CD4-positive, alpha-beta T cell (primary cell): ENCODE measurements at regions not wholly inside any gene's neighbourhood (a gene's known extent, or its start where the extent isn't known, plus 50 kb on each side); places are given as distances from the start of the nearest gene placed in this dataset.
"Not testable (repeated sequence)": the region's sequence is repeated elsewhere in the genome, so short reads cannot be mapped to it uniquely, and the experiment has no call there.

ENCODE experiments used
- ATAC-seq: fragments of 200-7000 bp; cut with Tn5 transposase; one replicate; pipeline ENCODE4 v1.10.0; 2022; ENCODE audit warnings: mild to moderate bottlenecking; ENCODE audit not compliant: poor library complexity
- CTCF ChIA-PET: fragments of 350-600 bp; sonication (Branson Sonifier 250); formaldehyde crosslinking; loops from one replicate; lab custom pipeline; 2021; ENCODE audit warnings: antibody characterized with exemption, inconsistent platforms; lab: Charles Lee
- POLR2A ChIA-PET: fragments of 350-600 bp; sonication (Branson Sonifier 250); formaldehyde crosslinking; loops from one replicate; lab custom pipeline; 2021; ENCODE audit warnings: antibody characterized with exemption, inconsistent platforms; lab: Charles Lee
- DNase-seq, 14 experiments: peaks; one replicate each; pipeline ENCODE4 v3.0.0-alpha.2; 2013 to 2020; ENCODE audit warnings: mixed read lengths in 2 of 14
- H3K27ac ChIP-seq, 2 donors: one replicate each; pipeline versions ENCODE4 v1.5.1 to v1.7.0; 2013; ENCODE audit warnings: low read length in 2 of 2, low read depth in 1 of 2, mild to moderate bottlenecking in 1 of 2
- H3K27me3 ChIP-seq, 2 experiments: 1 replicate in 1 of 2; 2 replicates in 1 of 2; pipeline versions ENCODE4 v1.6.1 to v1.7.0; 2013; ENCODE audit warnings: low read length in 2 of 2, control low read depth in 1 of 2, mild to moderate bottlenecking in 1 of 2, moderate library complexity in 1 of 2; ENCODE audit not compliant: insufficient read depth in 2 of 2, control insufficient read depth in 1 of 2
- H3K36me3 ChIP-seq: one replicate; pipeline ENCODE4 v1.6.1; 2013; ENCODE audit warnings: low read length, control low read depth; ENCODE audit not compliant: insufficient read depth
- H3K4me1 ChIP-seq: one replicate; pipeline ENCODE4 v1.6.1; 2013; ENCODE audit warnings: low read length, control low read depth; ENCODE audit not compliant: insufficient read depth
- H3K4me3 ChIP-seq: one replicate; pipeline ENCODE4 v1.5.1; 2013; ENCODE audit warnings: mild to moderate bottlenecking, low read length, moderate library complexity
- H3K9me3 ChIP-seq, 2 experiments: 1 replicate in 1 of 2; 2 replicates in 1 of 2; pipeline versions ENCODE4 v1.6.1 to v1.7.0; 2013; ENCODE audit warnings: low read length in 2 of 2, mild to moderate bottlenecking in 2 of 2, control low read depth in 1 of 2, moderate library complexity in 1 of 2; ENCODE audit not compliant: control insufficient read depth in 1 of 2, insufficient read depth in 1 of 2
- H3K27ac Mint-ChIP-seq: one replicate; pipeline ENCODE4 v1.8.0; 2020; ENCODE audit warnings: mixed read lengths
- H3K27me3 Mint-ChIP-seq: one replicate; pipeline ENCODE4 v1.8.0; 2021; ENCODE audit warnings: mixed read lengths
- H3K36me3 Mint-ChIP-seq: one replicate; pipeline ENCODE4 v1.8.0; 2021; ENCODE audit warnings: low read depth, mixed read lengths
- H3K4me1 Mint-ChIP-seq: one replicate; pipeline ENCODE4 v1.8.0; 2021; ENCODE audit warnings: low read depth, mixed read lengths
- H3K4me3 Mint-ChIP-seq: one replicate; pipeline ENCODE4 v1.8.0; 2020; ENCODE audit warnings: mild to moderate bottlenecking, mixed read lengths
- H3K9me3 Mint-ChIP-seq: one replicate; pipeline ENCODE4 v1.8.0; 2020; ENCODE audit warnings: mixed read lengths
- intact Hi-C, 2 experiments: fragments of 100-400 bp; cut with DNase I in 1 of 2; cut with micrococcal nuclease in 1 of 2; formaldehyde crosslinking; loops; one replicate each; pipeline versions ENCODE4 v1.15.1 to v1.9.0; 2023 to 2025; cut with DNase I, micrococcal nuclease
- TF ChIP-seq, protein P1 (sequence below): fragments of 200-600 bp; IDR thresholded peaks from one replicate; pipeline ENCODE4 v1.8.0; 2022; ENCODE audit warnings: antibody characterized with exemption, mild to moderate bottlenecking

DNA sequence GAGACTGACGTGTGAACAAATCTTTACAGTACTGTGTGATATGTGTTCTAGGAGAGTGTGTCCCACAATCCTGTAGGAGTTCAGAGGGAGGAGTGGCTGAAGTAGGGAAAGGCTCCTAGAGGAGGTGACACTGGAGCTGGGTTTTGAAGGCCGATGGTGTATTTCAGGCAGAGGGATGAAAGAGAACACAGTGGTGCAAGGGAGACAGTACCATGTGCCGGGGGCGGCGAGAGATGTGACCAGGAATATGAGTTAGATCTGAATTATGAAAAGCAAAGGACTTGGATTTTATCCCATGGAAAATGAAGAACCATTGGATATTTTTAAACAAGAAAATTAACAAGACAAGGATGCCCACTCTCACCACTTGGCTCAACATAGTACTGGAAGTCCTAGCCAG lies 77.0 kb upstream of the ESRRB start:
- no peak for DNase-seq
- H3K4me1 Mint-ChIP-seq, result no peaks in the 10 kb centered on the region
- no peaks in the 10 kb centered on the region for H3K36me3 Mint-ChIP-seq
- H3K27me3 Mint-ChIP-seq, result peaks cover 34% of the 10 kb centered on the region
- POLR2A ChIA-PET, result no interaction called here
- TF ChIP-seq, protein P1, sequence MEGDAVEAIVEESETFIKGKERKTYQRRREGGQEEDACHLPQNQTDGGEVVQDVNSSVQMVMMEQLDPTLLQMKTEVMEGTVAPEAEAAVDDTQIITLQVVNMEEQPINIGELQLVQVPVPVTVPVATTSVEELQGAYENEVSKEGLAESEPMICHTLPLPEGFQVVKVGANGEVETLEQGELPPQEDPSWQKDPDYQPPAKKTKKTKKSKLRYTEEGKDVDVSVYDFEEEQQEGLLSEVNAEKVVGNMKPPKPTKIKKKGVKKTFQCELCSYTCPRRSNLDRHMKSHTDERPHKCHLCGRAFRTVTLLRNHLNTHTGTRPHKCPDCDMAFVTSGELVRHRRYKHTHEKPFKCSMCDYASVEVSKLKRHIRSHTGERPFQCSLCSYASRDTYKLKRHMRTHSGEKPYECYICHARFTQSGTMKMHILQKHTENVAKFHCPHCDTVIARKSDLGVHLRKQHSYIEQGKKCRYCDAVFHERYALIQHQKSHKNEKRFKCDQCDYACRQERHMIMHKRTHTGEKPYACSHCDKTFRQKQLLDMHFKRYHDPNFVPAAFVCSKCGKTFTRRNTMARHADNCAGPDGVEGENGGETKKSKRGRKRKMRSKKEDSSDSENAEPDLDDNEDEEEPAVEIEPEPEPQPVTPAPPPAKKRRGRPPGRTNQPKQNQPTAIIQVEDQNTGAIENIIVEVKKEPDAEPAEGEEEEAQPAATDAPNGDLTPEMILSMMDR, result no peak
- no peak for ATAC-seq
- H3K27ac Mint-ChIP-seq, result no peak overlapping the region
- Histone ChIP-seq H3K4me3 (no peak overlapping the region), H3K4me1 (no peaks in the 10 kb centered on the region), H3K9me3 (no peaks in the 10 kb centered on the region), H3K36me3 (no peaks in the 10 kb centered on the region), H3K27ac (no peak overlapping the region), H3K27me3 (peaks cover 0 to 7% of the 10 kb centered on the region in 2 experiments)
- CTCF ChIA-PET, result no interaction called here
- intact Hi-C loops, result no loop called here
- no peaks in the 10 kb centered on the region for H3K9me3 Mint-ChIP-seq
- no peak overlapping the region for H3K4me3 Mint-ChIP-seq

DNA sequence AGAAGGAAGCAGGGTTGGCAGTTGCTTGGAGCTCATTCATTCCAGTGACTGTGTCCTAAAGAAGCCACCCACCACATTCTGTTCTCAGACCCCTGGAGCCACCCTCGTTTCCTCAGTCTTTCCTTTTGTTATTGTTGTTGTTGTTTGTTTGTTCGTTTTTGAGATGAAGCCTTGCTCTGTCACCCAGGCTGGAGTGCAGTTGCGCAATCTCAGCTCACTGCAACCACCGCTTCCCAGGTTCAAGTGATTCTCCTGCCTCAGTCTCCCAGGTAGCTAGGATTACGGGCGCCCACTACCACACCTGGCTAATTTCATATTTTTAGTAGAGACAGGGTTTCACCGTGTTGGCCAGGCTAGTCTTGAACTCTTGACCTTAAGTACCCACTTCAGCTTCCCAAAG lies 72.7 kb upstream of the ESRRB start:
- H3K9me3 ChIP-seq, H3K4me3 Mint-ChIP-seq, H3K4me1 Mint-ChIP-seq, H3K9me3 Mint-ChIP-seq, DNase-seq, intact Hi-C loops, H3K36me3 Mint-ChIP-seq, CTCF ChIA-PET, H3K4me3 ChIP-seq, ATAC-seq, H3K27ac Mint-ChIP-seq, H3K27me3 ChIP-seq, H3K36me3 ChIP-seq, POLR2A ChIA-PET, H3K4me1 ChIP-seq, H3K27ac ChIP-seq: not testable (repeated sequence)
- peaks cover 49% of the 10 kb centered on the region for H3K27me3 Mint-ChIP-seq

DNA sequence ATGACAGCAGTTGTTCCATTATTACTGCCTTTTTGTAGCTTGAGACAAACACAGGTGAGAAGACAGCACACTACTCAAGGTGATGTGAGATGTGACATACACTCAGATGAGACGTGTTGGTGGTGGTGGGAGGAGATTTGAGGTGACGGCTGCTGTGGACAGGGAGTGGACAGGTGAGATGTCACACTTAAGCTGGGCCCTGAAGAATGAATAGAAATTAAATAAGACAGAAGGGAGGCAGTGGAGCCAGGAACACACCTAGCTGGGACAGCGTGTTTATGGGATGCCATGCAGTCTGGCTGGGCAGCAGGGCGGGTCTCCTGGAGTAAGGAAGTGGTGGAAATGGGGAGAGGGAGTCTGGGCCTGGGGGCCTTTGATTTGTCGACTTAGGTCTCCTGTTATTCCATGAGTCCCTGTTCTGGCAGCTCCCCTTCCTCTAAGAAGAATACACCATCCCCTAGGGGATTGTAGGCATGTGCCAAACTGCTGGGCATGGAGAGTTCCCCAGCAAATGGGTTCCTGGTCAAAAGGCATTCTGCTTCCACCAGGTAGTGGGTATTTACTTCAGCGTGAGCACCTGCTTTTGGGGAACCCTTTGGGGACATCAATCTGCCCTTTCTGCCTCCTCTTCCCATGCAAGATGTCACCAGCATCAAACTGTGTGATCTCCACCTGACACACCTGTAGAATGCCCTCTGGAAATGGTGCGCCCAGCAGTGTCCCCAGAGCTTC lies 71.2 kb upstream of the ESRRB start:
- H3K9me3 Mint-ChIP-seq, result no peaks in the 10 kb centered on the region
- Histone ChIP-seq H3K36me3 (no peaks in the 10 kb centered on the region), H3K4me3 (no peak overlapping the region), H3K9me3 (no peaks in the 10 kb centered on the region), H3K27me3 (peaks cover 1 to 9% of the 10 kb centered on the region in 2 experiments), H3K4me1 (no peaks in the 10 kb centered on the region), H3K27ac (no peak overlapping the region)
- POLR2A ChIA-PET, result no interaction called here
- peaks cover 55% of the 10 kb centered on the region for H3K27me3 Mint-ChIP-seq
- CTCF ChIA-PET, result no interaction called here
- no peak overlapping the region for H3K4me3 Mint-ChIP-seq
- ATAC-seq, result no peak
- H3K36me3 Mint-ChIP-seq, result no peaks in the 10 kb centered on the region
- H3K27ac Mint-ChIP-seq, result no peak overlapping the region
- H3K4me1 Mint-ChIP-seq, result no peaks in the 10 kb centered on the region
- intact Hi-C loops, result no loop called here
- TF ChIP-seq, protein P1, result no peak
- DNase-seq, result no peak
